Stimulated activated CD8-positive, alpha-beta memory T cell treated with anti-CD3 and anti-CD28 coated beads, Interleukin-4, amount 100 ng/mL, for 48 hours (primary cell): ENCODE measurements at regions not wholly inside any gene's neighbourhood (a gene's known extent, or its start where the extent isn't known, plus 50 kb on each side); places are given as distances from the start of the nearest gene placed in this dataset.
"Not testable (repeated sequence)": the region's sequence is repeated elsewhere in the genome, so short reads cannot be mapped to it uniquely, and the experiment has no call there.

Source experiments
- DNase-seq: peaks from one replicate; pipeline ENCODE4 v3.0.0-alpha.2; 2020

DNA sequence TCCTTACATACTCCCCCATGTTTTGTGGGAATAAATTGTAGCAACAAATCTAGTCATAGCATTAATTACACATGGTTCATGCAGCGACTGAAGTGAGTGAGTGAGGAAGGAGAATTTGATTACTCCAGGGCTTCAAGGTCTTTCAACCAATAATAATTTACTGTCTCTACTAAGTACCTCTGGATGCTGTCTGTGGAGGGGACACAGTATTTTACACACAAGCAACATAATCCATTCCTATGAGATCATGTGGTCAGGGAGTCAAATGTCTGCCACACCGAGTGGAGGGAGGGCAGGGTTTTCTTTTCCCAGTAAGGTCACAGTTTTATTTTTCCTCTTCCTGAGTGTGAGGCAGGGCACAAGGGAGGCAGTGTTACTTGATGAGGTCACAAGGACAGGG, 334.7 kb upstream of the CELF4 start:
- DNase-seq: no peak

DNA sequence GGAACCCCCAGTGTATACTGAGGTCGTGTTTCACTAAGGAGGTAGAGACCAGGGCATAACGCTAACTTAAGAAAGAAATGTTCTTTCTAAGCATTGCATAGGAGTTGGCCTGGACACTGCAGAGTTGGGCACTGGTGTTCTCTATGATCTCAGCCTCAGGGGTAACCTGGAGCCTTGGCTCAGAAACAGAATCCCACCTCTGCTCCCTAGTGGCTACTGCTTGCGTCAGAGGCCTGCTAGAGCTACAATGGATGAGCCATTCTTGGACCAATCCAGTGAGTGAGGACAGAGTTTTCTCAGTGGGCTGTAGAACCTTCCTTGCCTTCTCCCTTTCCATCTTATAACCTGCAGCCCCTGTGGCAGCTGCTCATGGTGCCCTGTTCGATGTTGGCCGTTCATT, 324.4 kb upstream of the CELF4 start:
- DNase-seq: no peak

DNA sequence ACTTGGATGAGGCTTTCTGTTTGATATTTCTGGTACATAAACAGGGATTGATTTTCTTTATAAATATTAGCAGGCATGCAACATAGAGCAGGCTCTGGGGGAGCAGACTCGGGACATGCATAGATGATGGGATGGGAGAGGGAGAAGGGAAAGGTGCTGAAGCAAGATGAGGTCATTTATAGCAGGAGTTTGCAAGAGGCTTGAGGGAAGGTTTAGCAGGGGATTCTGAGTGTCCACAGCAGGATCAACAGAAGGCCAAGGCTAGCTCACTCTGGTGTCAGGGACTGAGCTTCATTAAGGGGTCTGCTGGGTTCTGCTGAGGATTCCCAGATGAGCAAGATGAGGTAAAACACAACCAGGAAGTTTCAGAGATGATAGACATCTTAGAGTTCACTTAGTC, 309.1 kb upstream of the CELF4 start:
- DNase-seq: no peak

DNA sequence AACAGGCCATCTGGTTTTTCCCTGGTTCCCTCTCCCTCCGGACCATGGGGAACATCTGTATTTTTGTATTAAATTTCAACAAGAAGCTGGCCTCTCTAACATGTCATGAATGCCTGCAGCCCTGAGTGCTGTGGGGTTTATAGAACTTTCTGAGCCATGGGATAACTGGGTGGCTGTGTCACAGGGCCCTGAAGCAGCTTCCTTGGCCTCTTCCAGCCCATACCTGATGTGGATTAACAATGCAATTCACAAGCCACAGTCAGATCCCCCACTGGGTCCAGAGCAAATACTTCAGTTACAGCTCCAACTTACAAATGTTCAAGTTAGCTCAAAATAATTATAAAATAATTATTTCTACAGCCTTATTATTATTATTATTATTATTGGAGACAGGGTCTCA, 307.8 kb upstream of the CELF4 start:
- no peak for DNase-seq

DNA sequence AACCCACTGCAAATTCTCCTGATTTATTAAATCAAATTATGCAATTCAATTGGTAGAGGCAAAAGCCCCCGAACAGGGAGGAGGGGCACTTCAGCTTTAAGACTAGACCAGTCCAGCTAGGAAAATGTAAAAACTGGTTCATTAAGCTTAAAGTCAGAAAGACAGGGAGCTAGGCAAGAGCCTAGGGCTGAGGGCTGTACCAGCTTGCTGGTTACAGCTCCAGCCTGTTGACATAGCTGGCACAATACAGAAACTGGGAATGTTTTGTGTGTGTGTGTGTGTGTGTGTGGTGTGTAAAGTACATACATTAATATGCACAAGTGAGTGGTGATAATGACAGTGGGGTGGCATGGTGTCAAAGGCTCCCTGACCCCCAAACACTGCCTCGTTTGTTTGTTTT, 307.0 kb upstream of the CELF4 start:
- DNase-seq: no peak

DNA sequence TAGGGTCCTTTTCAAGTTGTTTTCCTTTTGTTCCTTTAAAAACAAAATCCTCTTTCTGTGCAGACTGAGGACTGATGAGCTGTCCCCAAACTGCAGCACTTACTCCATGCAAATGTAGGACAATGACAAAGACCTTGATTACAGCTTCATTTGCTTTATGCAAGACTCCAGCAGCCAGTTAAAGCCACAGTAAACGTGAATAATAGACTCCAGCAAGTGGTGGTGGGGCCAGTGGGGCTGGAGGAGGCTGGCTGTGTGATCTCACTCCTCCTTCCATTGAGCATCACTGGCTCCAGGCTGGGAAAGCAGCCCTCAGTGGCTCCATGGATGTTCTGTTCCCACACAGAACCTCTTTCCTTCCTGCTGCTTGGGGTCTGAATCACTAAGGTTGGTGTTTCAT, 306.0 kb upstream of the CELF4 start:
- DNase-seq: no peak

DNA sequence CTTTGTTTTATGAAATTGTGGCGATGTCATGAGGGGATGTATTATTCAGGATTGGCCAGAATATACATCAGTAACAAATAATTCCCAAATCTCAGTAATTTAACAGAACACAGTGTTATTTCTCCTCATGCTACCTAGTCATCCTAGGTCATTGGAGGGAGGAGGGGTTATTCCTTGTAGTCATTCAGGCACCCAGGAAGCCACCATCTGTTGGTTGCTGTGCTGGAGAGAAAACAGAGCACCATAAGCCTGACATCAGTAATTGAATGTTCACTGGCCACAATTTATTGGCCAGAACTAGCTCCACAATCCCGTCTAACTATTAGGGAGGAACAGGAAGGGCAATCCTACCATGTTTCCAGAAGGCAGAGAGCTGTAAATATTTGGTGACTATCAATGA, 303.5 kb upstream of the CELF4 start:
- no peak for DNase-seq

DNA sequence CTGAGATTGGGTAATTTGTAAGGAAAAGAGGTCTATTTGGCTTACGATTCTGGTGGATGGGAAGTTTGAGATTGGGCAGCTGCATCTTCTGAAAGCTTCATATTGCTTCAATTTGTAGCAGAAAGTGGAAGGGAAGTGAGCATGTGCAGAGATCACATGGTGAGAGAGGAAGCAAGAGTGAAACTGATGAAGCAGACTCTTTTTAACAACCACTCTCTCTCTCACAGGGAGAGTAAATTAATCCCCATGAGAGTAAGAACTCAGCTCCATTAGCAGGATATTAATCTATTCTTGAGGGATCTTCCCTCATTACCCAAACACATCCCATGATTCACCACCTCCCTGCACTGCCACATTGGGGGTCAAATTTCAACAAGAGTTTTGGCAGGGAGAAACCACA, 298.5 kb upstream of the CELF4 start:
- no peak for DNase-seq

DNA sequence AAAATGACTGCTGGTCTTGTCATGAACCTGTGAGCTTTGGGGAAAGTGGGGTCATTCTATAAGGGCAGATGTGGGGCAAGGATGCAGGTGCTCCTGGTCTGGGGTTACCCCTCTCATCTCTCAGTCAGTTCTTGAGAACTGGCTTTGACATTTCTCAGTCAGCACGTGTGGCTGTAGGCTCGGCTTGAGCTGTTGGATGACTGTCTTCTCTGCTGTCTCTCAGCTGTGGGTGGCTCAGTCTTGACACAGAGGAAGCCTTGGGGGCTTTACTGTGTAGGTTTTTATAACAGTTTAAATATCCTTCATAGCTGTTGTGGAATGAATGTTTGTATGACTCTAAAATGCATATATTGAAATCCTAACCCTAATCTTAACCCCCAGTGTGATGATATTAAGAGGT, 296.4 kb upstream of the CELF4 start:
- DNase-seq: no peak

DNA sequence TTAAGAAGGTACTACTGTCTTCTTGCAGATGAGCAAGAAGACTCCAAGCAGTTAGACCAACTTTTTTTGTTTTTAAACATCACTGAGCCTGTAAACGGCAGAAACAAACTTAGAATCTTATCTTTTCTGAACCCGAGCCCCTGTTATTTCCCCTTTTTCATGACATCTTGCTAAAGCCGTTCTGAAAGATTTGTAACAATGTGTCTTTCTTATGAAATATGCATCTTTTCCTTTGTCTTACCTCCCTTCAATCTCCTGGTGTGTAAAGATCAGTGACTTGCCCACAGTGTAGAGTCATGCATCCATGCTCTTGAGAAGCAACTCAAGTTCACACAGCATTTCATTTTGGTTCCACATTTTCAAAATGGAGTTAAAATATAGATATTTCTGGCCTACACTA, 288.8 kb upstream of the CELF4 start:
- no peak for DNase-seq

DNA sequence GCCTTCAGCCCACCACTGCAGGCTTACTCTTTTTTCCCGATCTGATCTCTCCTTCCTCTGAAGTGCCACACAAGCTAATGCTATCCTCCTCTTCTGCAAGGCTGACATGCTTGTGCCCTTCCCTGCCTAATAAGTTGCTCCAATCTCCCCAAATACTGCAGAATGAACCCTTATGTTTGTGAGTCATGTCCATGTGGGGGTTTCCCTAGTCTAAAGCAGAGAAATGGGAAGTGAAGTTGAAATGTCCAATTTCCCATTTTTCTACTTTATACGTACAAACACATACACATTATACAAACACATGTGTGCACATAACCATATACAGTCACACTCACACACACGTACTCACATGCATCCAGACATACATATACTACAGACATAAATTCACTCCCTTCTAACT, 288.1 kb upstream of the CELF4 start:
- no peak for DNase-seq

DNA sequence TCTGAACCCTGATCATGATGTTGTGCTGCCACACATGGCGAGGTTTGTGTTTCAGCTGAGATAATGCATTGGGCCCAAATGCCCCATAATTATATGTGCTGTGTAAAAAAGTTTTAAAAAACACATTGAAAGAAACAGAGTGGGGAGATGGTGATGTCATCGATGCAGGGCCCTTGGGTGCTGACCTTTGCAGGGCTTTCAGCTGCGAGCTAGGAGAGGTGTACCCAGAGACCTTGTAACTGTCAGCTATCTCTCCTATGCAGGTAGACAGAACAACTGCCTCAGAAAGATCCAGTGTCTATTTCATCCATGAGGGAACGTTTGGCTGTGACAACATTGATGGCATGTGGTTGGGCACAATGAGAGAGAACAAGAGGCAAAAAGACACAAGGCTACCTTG, 286.9 kb upstream of the CELF4 start:
- DNase-seq: no peak

DNA sequence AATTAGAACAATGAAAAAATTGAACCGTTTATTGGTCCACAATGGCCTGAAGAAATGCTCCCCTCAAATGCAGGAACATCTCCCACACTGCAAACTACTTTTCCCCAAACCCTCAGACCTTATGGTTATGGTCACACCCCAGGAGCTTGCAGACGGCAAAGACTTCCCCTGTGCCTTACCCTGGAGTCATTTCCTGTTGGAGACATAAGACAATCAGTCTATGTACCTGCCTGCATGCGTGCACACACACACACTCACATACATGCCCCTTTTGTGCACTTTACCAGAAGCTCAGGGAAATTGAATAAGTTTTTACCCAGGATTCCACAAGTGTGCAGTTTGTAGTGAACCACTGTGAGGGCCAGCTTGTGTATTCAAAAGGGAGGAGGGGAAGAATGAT, 281.9 kb upstream of the CELF4 start:
- no peak for DNase-seq

DNA sequence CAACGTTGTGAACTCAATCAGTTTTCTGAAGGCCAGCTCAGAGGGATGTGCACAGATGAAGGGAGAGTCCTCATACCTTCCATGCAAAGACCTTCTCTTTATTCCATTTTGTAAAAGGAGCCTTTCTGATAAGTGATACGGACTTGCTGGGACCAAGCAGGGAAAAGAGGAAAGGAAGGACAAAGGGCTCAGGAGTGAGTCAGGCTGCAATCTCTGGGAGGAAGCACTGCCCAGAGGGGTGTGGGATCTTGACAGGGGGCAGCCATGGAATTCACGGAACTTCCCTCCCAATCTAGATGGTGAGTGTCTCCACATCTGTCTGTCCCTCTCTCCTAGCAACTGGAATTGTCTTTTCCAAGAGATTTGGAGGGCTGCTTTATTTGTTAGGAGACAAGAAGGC, 281.4 kb upstream of the CELF4 start:
- no peak for DNase-seq

DNA sequence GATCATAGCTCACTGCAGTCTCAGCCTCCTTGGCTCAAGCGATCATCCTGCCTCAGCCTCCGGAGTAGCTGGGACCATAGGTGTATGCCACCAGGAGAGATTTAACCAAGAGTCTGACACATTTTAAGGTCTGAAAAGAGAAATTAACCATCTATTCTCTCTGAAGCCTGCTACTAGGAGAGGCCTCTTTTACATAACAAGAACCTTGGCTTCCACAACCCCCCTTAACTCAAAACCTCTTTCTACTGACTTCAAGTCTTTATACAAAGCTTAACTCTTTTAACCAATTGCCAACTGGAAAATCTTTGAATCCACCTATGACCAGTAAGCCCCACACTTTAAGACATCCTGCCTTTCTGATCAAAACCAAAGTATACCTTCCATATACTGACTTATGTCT, 279.9 kb upstream of the CELF4 start:
- no peak for DNase-seq

DNA sequence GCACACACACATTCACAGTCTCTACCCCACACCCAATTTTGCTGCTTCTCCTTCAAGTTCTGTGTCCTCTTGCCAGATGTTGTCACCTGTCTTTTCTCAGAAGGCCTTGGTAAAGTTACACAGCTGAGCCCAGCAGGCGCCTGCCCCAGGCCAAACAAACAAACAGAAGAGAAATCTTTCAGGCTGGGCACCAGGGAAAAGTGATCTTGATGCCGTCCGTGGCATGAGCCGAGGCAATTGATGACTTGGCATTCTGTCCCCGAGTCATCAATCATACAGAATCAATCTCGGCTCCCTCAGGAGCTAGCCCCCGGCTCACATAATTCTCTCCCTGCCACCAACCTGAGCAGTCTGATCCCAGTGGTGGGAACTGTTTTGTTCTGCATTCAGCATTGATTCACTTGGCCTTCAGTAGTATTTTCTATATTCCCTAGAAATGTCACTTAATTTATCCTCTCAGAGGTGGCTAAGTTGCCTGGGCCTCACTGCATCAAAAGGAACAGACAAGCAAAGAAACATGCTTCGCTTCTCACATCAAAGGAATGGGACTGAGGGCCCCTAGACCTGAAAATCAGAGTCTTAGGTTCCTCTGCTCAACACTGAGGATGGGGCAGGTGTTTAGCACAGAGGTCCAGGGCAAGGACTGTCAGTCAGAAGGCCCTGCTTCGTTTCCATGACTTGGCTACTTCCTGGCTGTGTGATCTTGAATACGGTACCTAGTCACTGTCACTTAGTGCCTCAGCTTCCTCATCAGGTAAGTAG, 278.8 kb upstream of the CELF4 start:
- DNase-seq: no peak

DNA sequence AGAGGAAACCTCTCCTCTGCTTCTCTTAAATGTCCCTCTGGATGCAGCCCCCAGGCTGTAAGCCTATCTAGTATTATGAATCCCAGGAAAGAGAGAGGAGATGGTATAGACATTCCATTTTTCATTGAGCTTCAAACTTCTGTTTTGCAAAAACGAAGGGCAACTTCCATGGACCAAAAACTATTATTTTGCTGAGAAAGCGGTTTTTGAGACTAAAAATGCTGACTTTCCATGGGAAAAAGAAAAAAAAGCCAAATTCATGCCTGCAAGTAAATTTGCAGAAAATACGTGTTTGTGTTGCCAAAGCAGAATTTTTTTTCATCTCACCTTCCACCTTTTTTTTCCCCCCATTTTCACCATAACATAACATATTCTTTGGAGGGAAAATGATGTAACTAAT, 272.5 kb upstream of the CELF4 start:
- no peak for DNase-seq

DNA sequence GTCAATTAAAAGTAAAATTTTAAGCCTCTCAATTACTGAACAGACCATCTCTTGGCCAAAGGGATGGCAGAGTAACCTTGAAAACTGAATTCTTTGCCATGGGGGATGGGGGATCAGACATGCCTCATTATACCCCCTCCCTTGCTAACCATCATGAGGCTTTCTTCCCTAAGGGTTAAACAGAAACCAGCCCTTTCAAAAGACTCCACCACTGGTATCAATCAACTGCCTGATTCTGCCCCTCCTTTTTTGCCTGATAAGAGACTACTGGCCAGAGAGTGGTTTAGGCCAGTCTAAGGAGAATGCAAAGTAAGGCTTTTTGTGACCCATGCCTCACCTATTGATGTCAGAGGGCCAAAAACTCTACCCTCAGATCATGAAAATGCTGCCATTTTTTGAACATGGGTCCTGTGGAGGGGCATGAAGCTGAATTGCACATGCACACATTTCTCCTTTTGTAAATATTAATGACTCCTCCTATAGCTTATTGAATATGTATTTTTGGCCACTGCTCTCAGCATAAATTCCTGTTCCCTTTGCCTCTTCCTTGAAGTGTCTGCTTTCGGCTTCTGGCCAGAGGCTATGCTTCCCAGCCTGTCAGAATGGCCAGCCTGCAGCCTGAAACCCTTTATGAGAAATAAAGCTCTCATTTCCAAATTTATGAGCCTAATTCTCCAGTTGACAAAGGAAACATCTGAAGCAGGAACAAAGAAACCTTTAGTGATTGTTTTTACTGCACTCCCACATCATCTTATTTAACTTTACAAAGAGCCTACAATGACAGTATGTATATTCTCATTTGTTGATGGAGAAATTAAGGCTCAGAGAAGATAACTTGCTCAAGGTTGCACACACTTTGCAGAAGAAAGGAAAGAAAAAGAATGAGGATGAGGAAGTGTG, 270.7 kb upstream of the CELF4 start:
- DNase-seq: no peak

DNA sequence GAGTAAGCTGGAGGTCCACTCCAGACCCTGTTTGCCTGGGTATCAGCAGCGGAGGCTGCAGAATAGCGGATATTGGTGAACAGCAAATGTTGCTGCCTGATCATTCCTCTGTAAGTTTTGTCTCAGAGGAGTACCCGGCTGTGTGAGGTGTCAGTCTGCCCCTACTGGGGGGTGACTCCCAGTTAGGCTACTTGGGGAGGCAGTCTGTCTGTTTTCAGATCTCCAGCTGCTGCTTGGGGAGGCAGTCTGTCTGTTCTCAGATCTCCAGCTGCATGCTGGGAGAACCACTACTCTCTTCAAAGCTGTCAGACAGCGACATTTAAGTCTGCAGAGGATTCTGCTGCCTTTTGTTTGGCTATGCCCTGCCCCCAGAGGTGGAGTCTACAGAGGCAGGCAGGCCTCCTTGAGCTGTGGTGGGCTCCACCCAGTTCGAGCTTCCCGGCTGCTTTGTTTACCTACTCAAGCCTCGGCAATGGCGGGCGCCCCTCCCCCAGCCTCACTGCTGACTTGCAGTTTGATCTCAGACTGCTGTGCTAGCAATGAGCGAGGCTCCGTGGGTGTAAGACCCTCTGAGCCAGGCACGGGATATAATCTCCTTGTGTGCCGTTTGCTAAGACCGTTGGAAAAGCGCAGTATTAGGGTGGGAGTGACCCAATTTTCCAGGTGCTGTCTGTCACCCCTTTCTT, 266.6 kb upstream of the CELF4 start:
- not testable (repeated sequence) for DNase-seq

DNA sequence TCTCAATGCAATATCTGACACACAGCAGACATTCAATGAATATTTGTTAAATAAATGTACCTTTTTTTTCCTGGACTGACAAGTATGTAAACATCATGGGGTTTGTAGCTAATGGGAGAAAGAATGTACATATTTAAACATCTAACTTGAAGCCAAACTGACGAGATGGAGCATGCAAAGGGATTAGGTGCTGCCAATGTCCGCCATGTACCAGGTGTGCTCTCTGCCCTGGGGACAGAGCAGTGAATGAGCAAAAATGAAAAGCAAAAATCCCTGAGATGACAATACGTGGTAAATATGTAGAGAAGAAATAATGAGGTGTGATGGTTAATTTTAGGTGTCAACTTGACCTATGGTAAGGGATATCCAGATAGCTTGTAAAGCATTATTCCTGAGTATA, 247.4 kb upstream of the CELF4 start:
- DNase-seq: no peak

DNA sequence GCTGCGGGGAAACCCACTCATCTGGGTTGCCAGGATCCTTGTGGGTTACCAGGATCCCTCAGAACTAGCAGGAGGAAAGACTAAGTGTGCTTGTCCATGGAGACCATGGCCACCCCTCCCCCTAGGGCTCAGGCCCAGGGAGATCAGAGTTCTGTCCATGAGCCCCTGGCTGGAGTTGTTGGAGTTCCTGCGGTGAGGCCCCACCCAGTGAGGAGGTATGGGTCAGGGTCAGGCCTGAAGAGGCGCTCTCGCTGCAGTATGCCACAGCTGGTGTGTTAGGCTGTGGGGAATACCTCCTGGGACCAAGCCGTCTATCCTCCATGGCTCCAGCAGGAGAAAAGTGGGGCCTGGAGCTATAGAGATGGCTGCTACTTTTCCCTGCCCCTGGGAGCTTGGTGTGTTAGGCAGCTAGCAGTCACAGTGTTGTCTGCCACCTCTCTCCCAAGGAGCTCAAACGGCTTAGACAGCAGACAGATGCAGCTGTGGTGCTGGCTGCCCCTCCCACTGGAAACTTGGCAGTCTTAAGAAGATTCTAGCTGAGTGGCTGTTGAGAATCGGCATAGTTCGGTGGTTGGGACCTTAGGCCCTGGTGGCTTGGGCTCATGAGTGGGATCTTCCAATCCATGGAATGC, 240.3 kb upstream of the CELF4 start:
- no peak for DNase-seq

DNA sequence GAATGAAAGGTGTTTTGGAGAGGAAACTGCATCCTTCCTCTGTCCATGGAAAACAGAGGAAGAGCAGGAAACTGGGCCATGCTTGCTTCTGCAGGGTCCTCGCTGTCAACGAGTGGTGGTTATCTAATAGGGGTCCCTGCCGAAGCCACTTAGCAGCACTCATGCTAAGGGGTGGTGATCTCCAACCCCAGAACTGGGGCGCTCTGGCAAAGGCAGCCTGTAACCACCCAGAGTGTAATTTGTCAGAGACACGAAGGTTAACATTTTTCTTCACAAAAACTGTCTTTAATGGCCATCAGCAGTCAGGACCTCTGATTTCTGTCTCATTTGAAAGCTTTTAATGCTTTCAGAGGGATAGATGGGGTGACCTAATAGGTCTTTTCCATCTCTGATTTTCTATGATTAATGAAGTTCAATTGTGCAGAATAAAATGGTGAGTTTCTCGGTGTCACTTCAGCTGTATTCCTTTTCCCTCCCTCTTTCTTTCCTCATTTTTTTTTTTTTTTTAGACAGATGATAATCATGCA, 231.3 kb upstream of the CELF4 start:
- DNase-seq: no peak

DNA sequence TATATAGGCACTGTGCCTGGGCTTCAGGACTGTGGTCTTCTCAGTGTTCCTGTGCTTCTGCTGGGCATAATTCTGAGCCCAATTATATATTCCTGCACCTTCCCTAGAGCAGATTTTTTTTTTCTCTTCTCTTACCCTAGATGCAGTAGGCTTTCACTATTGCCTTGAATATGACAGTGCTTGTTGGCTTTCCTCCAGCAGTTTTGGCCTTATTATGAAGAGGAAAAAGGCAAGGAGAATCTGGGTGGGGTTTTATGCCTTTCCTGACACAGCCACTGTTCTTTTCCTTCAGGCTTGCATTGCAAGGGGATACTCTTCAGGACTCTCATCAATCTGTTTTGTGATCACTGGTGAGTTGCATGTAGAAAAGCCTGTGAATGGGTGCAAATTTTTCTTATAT, 221.9 kb upstream of the CELF4 start:
- DNase-seq: no peak
